AG04449 (cell line): ENCODE measurements at regions not wholly inside any gene's neighbourhood (a gene's known extent, or its start where the extent isn't known, plus 50 kb on each side); places are given as distances from the start of the nearest gene placed in this dataset.
"Not testable (repeated sequence)": the region's sequence is repeated elsewhere in the genome, so short reads cannot be mapped to it uniquely, and the experiment has no call there.

Experiments
- CTCF ChIA-PET: fragments of 350-600 bp; formaldehyde crosslinking; extraction: SDS; loops from one replicate; lab custom pipeline; 2021; ENCODE audit warnings: antibody characterized with exemption; lab: Yijun Ruan, JAX
- POLR2A ChIA-PET: fragments of 400-600, 350-600 bp; formaldehyde crosslinking; extraction: SDS; loops from one replicate; lab custom pipeline; 2020; ENCODE audit warnings: antibody characterized with exemption, inconsistent platforms; lab: Yijun Ruan, JAX
- DNase-seq: peaks from one replicate; pipeline ENCODE4 v3.0.0-alpha.2; 2010; ENCODE audit warnings: low read depth, low spot score
- H3K4me3 ChIP-seq: 2 replicates; pipeline ENCODE4 v1.5.1; 2011; ENCODE audit warnings: low read depth, mild to moderate bottlenecking, control low read depth, low read length
- CTCF ChIP-seq: IDR thresholded peaks from one replicate; pipeline ENCODE4 v1.5.1; 2011; ENCODE audit warnings: mild to moderate bottlenecking, moderate library complexity, low read length, control low read depth, inconsistent platforms; ENCODE audit not compliant: insufficient read depth; ENCODE audit errors: missing control alignments

- no peak overlapping the region for H3K4me3 ChIP-seq
- DNase-seq = peak; percentile 74
- TF ChIP-seq CTCF = no peak
- ChIA-PET CTCF (interaction anchor here (0.8 kb wide), 1 partner anchor 247 kb away, joined by 3 read pairs; the partner anchor contains the start of gene TRIB2), POLR2A (no interaction called here)
These were observed 247.6 kb upstream of the TRIB2 start for GRCh38 chr2:12469141-12469561.

GRCh38 chr2:12472265-12472664, 244.5 kb upstream of the TRIB2 start:
- CTCF ChIA-PET = interaction anchor here (1.7 kb wide), 1 partner anchor 244 kb away, joined by 4 read pairs; the partner anchor contains the start of gene TRIB2
- POLR2A ChIA-PET, H3K4me3 ChIP-seq, DNase-seq: not testable (repeated sequence)

GRCh38 chr2:12478151-12479064, 238.3 kb upstream of the TRIB2 start:
- no peak for DNase-seq
- ChIA-PET CTCF (no interaction called here), POLR2A (no interaction called here)
- TF ChIP-seq CTCF = no peak
- no peak overlapping the region for H3K4me3 ChIP-seq

GRCh38 chr2:12479065-12479601, 237.6 kb upstream of the TRIB2 start:
- no peak for DNase-seq
- no peak overlapping the region for H3K4me3 ChIP-seq
- TF ChIP-seq CTCF = no peak
- ChIA-PET CTCF (interaction anchor here (1.3 kb wide), 1 partner anchor 10 kb away, joined by 3 read pairs; no protein-coding TSS in a partner anchor), POLR2A (no interaction called here)

GRCh38 chr2:12484536-12485115, 232.1 kb upstream of the TRIB2 start:
- ChIA-PET POLR2A (no interaction called here), CTCF (interaction anchor here (1.2 kb wide), 1 partner anchor 9 kb away, joined by 4 read pairs; no protein-coding TSS in a partner anchor)
- no peak for TF ChIP-seq CTCF
- DNase-seq = no peak
- no peak overlapping the region for H3K4me3 ChIP-seq

- DNase-seq = no peak
- TF ChIP-seq CTCF = no peak
- ChIA-PET CTCF (interaction anchor here (1.9 kb wide), 1 partner anchor 11 kb away, joined by 4 read pairs; no protein-coding TSS in a partner anchor), POLR2A (no interaction called here)
- no peak overlapping the region for H3K4me3 ChIP-seq
These were observed 230.3 kb upstream of the TRIB2 start for GRCh38 chr2:12486205-12487118.
